ENCODE measurements at regions not wholly inside any gene's neighbourhood (a gene's known extent, or its start where the extent isn't known, plus 50 kb on each side); places are given as distances from the start of the nearest gene placed in this dataset.

DNA sequence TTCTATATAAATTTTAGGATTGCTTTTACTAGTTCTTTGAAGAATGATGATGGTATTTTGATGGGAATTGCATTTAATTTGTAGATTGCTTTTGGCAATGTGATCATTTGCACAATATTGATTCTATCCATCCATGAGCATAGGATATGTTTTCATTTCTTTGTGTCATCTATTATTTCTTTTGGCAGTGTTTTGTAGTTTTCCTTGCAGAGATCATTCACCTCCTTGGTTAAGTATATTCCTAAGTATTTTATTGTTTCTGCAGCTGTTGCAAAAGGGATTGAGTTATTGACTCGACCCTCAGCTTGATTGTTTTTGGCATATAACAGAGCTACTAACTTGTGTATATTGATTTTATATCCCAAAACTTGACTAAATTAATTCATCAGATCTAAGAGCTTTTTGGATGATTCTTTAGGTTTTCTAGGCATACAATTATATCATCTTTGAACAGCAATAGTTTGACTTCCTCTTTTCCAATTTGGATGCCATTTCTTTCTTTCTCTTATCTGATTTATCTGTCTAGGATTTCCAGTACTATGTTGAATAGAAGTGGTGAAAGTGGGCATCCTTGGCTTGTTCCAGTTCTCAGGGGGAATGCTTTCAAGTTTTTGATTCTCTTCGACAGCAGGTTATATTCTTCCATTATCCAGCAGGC lies 668.1 kb downstream of the SLC16A7 start:
- no peak overlapping the region for H3K4me3 ChIP-seq (ENCODE audit: low read depth, low read length)
- DNase-seq (ENCODE audit: low read depth) = no peak

GRCh38 chr12:60265741-60266140 lies 669.9 kb downstream of the SLC16A7 start:
- peak; percentile 56 for DNase-seq (ENCODE audit: low read depth)
- H3K4me3 ChIP-seq (ENCODE audit: low read depth, low read length) = no peak overlapping the region
- no peak for TF ChIP-seq CTCF (IDR thresholded peaks at IDR 0.05; ENCODE audit: control insufficient read depth, extremely low read depth, insufficient read depth)

More for the DNA sequence above, 668.1 kb downstream of the SLC16A7 start:
- TF ChIP-seq CTCF (IDR thresholded peaks at IDR 0.05; ENCODE audit: control insufficient read depth, extremely low read depth, insufficient read depth) = no peak

DNA sequence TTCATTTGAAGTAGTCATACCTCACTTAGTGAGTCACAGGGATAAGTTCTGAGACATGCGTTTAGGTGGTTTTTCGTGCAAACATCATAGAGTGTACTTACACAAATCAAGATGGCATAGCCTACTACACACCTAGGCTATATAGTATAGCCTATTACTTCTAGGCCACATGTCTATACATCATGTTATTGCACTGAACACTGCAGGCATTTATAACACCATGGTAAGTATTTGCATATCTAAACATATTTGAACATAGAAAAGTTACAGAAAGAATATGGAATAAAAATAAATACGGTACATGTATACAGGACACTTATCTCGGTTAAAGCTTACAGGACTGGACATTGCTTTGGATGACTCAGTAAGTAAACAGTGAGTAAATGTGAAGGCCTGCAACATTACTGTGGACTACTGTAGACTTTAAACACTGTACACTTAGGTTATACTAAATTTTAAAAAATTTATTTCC lies 670.6 kb downstream of the SLC16A7 start:
- H3K4me3 ChIP-seq (ENCODE audit: low read depth, low read length) = no peak overlapping the region
- no peak for TF ChIP-seq CTCF (IDR thresholded peaks at IDR 0.05; ENCODE audit: control insufficient read depth, extremely low read depth, insufficient read depth)
- peak; percentile 46 for DNase-seq (ENCODE audit: low read depth)

DNA sequence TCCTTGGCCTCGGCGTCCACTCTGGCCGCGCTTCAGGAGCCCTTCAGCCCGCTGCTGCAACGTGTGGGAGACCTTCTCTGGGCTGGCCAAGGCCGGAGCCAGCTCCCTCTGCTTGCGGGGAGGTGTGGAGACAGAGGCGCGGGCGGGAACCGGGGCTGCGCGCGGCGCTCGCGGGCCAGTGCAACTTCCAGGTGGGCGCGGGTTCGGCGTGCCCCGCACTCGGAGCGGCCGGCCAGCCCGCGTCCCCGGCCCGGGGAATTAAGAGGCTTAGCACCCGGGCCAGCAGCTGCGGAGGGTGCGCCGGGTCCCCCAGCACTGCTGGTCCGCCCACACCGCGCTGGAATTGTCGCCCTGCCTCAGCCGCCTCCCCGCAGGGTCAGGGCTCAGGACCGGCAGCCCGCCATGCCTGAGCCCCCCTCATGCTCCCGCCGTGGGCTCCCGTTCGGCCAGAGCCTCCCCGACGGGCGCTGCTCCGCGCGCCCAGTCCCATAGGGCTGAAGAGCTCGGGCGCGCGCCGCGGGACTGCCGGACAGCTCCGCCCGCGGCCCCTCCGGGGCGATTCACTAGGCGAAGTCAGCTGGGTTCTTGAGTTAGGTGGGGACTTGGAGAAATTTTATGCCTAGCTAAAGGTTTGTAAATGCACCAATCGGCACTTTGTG lies 673.9 kb downstream of the SLC16A7 start:
- DNase-seq (ENCODE audit: low read depth) = no peak
- no peak for TF ChIP-seq CTCF (IDR thresholded peaks at IDR 0.05; ENCODE audit: control insufficient read depth, extremely low read depth, insufficient read depth)
- H3K4me3 ChIP-seq (ENCODE audit: low read depth, low read length) = no peak overlapping the region

GRCh38 chr12:60271816-60272215 lies 676.0 kb downstream of the SLC16A7 start:
- no peak overlapping the region for H3K4me3 ChIP-seq (ENCODE audit: low read depth, low read length)
- no peak for DNase-seq (ENCODE audit: low read depth)
- TF ChIP-seq CTCF (IDR thresholded peaks at IDR 0.05; ENCODE audit: control insufficient read depth, extremely low read depth, insufficient read depth) = no peak

DNA sequence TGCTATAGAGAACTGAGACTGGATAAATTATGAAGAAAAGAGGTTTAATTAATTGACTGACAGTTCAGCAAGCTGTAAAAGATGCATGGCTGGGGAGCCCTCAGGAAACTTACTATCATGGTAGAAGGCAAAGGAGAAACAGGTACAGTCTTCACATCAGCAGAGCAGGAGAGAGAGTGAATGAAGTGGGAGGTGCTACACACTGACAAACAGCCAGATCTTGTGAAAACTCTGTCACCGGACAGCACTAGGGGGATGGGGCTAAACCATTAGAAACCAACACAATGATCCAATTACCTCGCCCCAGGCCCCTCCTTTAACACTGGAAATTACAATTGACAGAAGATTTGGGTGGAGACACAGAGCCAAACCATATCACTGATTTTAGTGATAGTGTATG lies 682.4 kb downstream of the SLC16A7 start:
- no peak for TF ChIP-seq CTCF (IDR thresholded peaks at IDR 0.05; ENCODE audit: control insufficient read depth, extremely low read depth, insufficient read depth)
- H3K4me3 ChIP-seq (ENCODE audit: low read depth, low read length) = no peak overlapping the region
- DNase-seq (ENCODE audit: low read depth) = no peak
